ENCODE measurements at regions not wholly inside any gene's neighbourhood (a gene's known extent, or its start where the extent isn't known, plus 50 kb on each side); places are given as distances from the start of the nearest gene placed in this dataset.
"Not testable (repeated sequence)": the region's sequence is repeated elsewhere in the genome, so short reads cannot be mapped to it uniquely, and the experiment has no call there.

DNA sequence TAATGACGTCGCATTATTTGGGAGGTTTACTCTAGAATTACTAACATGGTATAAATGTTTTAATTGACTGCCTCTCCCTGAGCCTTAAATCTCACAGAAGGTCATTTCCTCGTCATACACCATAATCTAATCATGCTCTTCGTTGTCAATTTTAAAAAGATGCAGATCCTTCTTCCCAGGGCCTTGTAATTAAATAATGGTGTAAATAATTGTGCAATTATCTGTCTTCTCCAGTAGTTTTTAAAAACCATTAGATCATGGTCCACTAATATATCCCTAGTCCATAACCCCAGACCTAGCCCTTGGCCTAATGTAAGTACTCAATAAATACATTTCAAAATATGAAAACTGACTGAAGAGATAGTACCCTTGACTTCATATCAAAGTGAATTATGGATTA, 181.5 kb upstream of the GNAI1 start:
- DNase-seq (ENCODE audit: low read depth, low spot score), result no peak

DNA sequence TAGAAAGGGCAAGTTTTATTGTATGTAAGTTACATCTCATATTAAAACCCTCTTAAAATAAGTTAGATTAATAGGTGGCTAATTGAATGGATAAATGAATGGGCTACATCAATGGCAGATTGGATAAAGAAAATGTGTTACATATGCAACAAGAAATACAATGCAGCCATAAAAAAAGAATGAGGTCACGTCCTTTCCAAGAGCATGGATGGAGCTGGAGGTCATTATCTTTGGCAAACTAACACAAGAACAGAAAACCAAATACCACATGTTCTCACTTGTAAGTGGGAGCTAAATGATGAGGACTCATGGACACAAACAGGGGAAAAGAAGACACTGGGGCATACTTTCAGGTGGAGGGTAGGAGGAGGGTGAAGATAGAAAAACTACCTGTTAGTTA, 182.2 kb upstream of the GNAI1 start:
- DNase-seq (ENCODE audit: low read depth, low spot score), result no peak

DNA sequence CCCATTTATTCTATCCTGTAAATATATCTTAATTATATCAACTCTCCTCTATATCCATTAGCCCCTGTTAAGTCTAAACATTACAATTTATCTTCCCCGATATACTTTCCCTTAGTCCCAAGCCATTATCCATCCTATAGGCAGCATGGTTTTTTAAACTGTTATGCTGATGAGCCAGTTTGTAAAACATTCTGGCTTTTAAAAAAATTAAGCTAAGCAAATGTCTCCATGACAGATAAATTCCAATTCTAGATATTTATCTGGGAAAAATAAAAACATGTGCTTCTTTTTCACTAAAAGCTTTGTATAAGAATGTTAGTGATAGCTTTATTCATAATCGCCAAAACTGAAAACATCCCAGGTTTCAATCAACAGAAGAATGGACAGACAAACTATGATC, 183.2 kb upstream of the GNAI1 start:
- DNase-seq (ENCODE audit: low read depth, low spot score), result no peak

DNA sequence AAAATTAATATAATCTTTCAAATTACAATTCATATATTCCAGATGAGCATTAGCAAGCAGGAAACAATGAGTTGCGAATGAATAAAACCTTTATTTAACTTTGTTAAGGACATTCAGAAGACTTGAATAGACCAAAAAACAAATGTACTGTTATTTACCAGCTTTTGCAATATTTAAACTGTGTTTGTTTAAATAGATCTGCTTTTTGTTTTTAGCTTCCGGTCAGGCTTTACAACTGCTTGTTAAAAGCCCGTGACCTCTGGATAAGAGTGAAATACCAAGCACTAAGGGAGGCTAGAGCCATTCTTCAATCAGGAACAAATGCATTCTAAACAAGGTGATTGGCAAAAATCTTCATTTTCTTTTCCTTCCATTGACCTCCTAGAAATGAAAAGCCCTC, 184.9 kb upstream of the GNAI1 start:
- DNase-seq (ENCODE audit: low read depth, low spot score), result no peak

DNA sequence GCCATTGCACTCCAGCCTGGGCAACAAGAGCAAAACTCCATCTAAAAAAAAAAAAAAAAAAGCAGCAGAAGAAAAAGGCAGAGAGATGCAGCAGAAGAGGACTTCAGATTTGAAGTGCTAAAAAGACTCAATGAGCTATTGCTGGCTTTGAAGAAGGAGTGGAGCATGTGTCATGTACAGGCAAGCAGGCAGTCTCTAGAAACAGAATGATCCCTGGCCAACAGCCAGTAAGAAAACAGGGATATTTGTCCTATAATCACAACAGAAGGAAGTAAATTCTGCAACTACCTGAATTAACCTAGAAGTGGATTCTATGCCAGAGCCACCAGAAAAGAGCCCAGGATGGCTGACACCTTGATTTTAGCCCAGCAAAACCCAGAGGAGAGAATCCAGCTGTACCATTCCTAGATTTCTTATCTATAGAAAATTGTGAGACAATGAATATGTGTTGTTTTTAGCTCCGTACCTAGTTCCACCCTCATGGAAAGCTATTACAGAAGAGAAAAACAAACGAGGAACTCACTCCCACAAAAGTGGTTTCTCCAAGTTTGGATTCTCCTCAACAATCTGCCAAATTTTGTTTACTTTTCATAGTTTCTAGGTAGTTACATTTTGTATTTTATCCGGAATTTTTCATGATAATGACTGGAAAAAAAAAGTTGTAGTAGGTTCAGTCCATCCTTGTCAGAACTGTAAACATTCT, 198.2 kb upstream of the GNAI1 start:
- no peak for DNase-seq (ENCODE audit: low read depth, low spot score)

DNA sequence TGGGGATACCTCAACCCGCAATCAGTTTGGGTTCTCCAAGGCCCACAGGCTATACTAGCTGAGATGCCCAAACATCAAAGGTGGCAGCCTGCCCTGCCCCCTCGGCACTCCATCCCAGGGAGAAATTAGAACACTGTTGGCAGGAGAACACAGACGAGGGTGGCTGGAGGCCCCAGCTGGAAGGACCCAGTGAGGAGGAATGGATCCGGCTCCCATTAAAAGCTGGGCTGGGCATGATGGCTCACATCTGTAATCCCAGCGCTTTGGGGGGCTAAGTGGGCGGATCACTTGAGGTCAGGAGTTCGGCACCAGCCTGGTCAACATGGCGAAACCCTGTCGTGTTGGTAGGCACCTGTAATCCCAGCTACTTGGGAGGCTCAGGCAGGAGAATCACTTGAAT, 199.9 kb upstream of the GNAI1 start:
- no peak for DNase-seq (ENCODE audit: low read depth, low spot score)

DNA sequence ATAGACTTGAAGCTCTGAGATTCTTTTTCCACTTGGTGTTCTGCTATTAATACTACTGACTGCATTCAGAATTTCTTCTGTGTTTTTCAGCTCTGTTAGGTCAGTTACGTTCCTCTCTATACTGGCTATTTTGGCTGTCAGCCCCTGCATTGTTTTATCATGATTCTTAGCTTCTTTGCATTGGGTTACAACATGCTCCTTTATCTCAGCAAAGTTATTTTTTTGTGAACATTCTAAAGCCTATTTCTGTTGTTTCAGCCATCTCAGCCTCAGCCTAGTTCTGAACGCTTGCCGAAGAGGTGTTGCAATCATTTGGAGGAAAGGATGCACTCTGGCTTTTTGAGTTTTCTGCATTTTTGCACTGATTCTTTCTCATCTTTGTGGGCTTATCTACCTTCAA, 201.5 kb upstream of the GNAI1 start:
- DNase-seq (ENCODE audit: low read depth, low spot score), result no peak

DNA sequence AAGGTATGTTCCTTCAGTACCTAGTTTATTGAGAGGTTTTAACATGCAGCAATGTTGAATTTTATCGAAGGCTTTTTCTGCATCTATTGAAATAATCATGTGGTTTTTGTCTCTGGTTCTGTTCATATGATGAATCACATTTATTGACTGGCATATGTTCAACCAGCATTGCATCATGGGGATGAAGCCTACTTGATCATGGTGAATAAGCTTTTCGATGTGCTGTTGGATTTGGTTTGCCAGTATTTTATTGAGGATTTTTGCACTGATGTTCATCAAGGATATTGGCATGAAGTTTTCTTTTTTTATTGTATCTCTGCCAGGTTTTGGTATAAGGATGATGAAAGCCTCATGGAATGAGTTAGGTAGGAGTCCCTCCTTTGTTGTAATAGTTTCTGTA, 204.0 kb upstream of the GNAI1 start:
- no peak for DNase-seq (ENCODE audit: low read depth, low spot score)

DNA sequence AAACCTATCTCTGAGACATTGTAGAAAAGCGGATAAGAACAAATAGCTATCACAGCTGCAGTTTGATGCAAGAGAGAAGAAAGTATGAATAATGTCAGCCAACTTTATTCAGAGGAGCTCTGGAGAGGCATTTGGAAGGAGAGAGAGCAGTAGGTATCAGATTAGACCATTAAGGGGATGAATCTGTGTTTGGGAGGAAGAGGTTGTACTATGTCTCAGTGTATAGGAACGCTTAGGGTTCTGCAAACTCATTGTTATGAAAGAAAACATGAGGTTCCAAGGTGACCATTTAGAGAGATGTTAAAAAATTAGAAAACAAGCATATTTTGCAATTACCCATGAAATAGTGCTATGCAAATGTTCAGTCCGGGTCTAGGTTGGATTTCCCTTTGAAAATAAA, 207.5 kb upstream of the GNAI1 start:
- no peak for DNase-seq (ENCODE audit: low read depth, low spot score)

DNA sequence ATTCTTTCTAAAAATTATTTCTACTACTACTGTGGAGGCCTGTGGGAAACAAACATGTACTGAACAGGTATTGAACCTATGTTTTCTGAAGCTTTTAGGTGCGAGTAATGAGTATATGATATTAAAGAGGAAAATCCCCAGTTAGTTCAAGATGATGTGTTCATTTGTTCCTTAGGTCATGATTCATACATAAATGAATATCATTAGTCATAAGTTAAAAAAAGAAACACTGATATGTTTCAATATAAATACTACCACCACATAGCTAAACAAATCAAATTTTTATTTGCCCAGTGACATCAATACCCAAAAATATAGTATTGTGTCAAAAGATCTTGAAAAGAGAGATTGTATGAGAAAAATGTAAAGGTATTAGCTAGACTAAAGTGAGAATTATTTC, 210.7 kb upstream of the GNAI1 start:
- no peak for DNase-seq (ENCODE audit: low read depth, low spot score)

DNA sequence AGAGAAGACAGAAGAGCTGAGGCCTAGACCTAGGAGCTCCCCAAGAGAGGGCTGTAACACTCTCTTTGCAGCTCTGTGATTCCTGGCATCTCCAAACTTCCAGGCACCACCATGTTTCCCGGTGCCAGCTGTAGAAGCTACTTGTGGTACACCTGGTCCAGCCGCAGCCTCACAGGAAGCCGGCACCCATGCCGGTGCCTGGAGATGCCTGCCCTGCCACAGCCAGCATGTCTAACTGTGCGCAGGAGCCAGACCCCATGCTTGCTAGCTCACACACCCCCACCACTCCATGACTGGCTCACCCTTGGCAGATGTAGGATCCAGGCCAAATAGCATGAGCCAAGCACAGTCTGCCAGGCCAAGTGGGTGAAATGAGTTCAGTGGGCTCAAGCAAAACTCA, 211.7 kb upstream of the GNAI1 start:
- DNase-seq (ENCODE audit: low read depth, low spot score), result no peak

DNA sequence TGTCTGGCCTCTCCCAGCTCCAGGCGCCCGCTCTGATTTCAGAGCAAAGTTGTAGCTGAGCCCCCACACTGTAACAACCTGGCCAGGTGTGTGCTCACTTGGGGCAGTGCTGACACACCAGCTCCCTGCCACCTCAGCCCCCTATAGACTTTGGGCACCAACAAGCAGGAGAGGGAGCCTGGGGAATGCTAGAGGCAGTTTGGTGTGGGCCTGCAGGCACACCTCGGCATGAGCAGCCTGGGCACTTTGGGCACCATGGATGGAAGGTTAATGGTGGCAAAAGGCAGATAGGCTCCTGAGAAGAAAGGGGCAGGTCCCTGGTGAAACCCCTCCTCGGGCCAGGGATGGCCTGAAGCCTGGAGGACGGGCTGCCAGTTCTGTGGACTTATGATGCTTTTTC, 212.7 kb upstream of the GNAI1 start:
- DNase-seq (ENCODE audit: low read depth, low spot score), result no peak

DNA sequence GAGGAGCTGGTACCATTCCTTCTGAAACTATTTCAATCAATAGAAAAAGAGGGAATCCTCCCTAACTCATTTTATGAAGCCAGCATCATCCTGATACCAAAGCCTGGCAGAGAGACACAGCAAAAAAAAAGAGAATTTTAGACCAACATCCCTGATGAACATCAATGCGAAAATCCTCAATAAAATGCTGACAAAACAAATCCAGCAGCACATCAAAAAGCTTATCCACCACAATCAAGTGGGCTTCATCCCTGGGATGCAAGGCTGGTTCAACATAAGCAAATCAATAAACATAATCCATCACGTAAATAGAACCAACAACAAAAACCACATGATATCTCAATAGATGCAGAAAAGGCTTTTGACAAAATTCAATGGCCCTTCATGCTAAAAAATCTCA, 216.0 kb upstream of the GNAI1 start:
- not testable (repeated sequence) for DNase-seq (ENCODE audit: low read depth, low spot score)

DNA sequence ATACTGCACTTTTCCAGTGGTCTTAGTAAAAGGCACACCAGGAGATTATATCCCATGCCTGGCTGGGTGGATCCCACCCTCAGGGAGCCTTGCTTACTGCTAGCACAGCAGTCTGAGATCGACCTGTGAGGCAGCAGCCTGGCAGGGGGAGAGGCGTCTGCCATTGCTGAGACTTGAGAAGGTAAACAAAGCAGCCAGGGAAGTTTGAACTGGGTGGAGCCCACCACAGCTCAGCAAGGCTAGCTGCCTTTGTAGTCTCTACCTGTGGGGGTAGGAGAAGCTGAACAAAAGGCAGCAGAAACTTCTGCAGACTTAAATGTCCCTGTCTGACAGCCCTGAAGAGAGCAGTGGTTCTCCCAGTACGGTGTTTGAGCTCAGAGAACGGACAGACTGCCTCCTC, 219.3 kb upstream of the GNAI1 start:
- DNase-seq (ENCODE audit: low read depth, low spot score), result not testable (repeated sequence)

DNA sequence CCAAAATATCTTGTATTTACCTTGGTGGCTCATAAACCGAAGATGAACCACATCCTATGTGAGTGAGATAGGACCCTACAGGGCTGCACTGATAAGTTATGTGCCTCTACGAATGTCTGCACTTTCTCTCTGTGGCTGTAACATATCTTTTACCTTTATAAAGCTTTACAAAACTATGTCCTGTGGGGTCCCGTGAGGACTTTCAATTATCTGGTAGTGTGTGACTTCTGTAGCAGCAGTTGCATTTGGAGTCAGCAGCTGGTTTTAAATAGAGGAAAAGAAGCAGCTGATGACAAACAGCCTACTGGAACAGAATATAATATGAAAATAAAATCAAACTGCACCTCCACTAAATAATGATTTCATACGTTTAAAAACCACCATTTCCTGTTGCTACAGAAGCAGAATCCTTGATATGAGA, 222.4 kb upstream of the GNAI1 start:
- no peak for DNase-seq (ENCODE audit: low read depth, low spot score)

DNA sequence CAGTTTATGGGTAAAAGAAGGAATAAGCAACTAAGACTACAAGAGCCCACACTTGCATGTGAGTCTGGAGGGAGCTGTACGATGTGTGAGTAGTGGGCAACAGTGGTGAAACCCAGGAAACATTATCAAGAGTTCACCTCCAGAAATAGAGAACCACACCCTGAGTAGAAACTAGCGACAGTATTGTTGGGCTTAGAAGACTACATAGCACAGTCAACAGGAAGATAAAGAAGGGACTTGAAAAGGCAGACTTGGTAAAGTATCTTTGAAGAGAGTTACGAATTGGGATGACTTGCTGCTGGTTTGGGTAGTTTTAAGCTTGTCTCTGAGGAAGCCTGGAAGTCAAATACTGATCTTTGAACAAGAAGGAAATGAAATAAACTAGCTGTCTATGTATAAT, 223.2 kb upstream of the GNAI1 start:
- DNase-seq (ENCODE audit: low read depth, low spot score), result no peak

DNA sequence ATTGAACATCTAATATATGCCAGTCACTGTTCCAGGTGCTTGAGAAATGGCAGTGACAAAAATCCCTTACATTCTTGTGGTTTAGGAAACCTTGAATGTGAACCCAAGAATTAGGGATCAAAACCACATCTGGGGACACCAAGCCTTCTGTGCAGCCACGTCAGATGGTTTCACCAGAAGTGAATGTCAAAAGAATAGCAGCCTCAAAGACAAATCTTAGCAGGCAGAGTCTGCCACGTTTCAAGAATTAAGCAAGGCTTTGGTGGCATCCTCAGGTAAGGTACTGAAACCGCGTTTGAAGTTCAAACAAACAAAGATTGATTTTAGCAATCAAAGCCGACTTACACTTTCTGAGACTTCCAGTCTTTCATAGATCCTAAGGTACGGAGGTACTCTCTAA, 225.5 kb upstream of the GNAI1 start:
- no peak for DNase-seq (ENCODE audit: low read depth, low spot score)

DNA sequence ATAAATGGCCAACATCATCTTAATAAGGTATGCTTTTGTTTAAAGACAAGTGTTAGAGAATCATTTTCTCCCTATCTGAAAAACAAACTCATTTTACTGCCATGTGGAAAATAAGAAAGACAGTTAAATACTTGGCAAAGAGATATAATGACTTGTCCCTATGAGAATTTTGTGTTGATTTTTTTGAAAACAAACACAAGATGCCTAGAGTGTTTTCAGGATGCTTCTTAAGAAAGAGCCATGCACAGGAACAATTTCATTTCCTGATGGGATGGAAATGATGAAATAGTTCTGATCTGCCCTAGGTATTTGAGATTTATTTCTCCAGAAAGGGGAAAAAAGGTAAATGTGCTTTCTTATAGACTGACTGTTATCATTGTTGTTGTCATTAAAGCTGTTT, 237.5 kb upstream of the GNAI1 start:
- no peak for DNase-seq (ENCODE audit: low read depth, low spot score)

DNA sequence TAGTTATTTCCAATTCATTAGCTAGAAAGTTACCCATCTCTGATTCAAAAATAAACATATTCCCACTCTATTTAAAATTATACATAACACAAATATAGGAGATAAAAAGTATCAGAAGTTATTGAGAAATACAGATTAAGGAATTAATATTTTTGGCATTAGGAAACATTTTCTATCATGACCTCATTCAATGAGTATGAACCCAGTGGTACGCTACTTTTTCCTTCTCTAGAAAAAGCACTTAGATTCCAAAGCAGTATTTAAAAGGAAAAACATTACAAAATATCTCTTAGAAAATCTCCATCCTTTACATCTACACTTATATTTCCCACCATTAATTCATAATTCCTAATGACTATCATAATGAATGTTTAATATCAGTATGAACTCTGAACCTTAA, 240.6 kb upstream of the GNAI1 start:
- DNase-seq (ENCODE audit: low read depth, low spot score), result no peak

DNA sequence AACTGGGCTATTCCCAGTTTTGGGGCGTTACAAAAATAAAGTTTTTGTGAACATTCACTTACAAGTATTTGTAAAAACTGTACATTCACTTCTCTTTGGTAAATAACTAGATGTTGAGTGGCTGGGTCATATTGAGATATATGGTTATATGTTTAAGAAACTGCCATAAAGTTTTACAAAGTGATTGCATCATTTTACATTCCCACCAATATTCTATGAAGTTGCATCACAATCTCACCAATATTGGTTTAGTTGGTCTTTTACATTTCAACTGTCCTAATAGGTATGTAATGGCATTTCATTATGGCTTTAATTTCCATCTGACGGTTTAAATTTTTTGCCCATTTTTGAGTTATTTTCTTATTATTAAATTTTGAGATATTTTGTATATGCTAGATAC, 251.7 kb upstream of the GNAI1 start:
- no peak for DNase-seq (ENCODE audit: low read depth, low spot score)

DNA sequence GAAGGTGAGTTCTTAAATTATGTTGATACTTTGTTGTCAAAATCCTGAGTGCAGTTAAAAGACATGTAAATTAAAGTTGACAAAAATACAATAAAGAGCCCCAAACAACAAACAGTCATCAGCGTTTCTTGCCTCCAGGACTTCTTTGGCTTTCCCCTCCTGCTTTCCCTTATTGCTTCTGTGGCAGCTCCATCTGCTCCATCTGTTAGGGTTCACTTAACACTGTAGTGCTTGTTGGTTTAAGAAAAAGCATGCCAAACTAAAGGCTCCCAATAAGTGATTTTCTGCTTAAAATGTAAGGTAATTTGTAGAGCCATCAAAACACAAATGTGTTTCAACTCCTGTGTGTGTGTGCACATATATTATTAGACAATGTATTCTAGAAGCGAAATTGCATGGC, 254.3 kb upstream of the GNAI1 start:
- no peak for DNase-seq (ENCODE audit: low read depth, low spot score)

DNA sequence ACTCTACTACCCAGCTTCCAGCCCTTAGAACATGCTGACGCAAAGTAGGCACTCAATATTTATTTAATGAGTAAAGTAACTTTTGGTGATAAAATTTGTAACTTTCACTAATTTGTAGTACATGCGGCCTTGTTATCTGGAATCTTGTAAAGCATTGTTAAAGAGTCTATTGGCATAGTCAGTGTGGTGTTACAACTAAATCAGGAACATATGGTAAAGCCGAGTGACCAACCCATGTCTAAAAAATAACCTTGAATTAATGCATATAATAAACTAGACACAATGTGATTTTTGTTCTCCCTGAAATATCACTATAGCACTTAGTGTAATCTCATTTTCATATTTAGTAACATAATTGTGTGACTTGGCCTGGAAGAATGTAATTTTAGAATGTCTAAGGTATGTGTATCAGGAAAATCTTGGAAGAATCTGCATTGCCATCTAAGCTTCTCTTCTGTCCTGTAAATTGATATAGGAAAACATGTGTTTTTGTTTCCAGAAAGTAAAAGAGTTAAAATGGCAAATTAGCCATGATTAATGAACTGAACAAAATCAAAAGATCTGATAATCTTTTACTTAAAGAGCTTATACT, 256.7 kb upstream of the GNAI1 start:
- no peak for DNase-seq (ENCODE audit: low read depth, low spot score)

DNA sequence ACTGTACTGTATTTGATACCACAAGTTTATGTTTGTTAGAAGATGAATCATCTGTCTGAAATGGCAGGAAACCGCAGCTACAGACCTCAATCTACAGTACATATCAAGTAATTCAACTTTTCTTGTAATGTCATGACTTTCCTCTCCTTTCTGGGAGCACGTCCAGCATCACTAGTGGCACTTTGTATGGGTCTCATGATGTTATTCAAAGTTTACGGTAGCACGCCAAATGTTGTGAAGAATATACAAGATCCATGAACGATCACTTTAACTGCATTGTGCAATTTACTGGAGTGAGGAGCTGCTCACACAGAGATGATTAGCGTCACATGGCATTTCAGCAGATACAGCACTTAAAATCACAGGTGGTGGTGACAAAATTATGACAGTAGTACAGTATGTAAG, 257.8 kb upstream of the GNAI1 start:
- DNase-seq (ENCODE audit: low read depth, low spot score), result no peak

DNA sequence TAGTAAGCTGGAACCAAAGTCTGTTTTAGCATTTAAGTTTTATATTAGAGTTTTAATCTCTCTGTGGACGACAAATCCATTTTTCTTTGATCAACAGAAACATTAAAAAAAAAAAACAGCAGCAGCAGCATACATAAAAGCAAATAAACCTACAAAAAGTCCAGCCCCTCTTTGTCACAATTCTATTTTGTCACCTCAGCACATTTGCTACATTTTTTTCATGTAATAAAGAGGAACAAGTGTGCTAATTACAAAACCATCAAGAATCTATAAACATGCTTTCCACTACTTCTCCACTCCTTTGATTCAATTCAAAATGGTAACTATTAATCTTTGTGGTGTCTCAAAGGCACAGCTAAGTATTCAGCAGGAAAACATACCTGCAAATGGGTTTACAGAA, 259.8 kb upstream of the GNAI1 start:
- DNase-seq (ENCODE audit: low read depth, low spot score), result no peak

Measured in pulmonary artery endothelial cell (primary cell).